Endodermal cell (in vitro differentiated cells): ENCODE measurements at regions not wholly inside any gene's neighbourhood (a gene's known extent, or its start where the extent isn't known, plus 50 kb on each side); places are given as distances from the start of the nearest gene placed in this dataset.

Experiments used
- DNase-seq: peaks from one replicate; pipeline ENCODE4 v3.0.0-alpha.2; 2017
- H3K27ac ChIP-seq: 2 replicates; pipeline ENCODE4 v1.5.1; 2013; ENCODE audit warnings: mild to moderate bottlenecking, low read depth, low read length, moderate library complexity
- H3K27me3 ChIP-seq: 2 replicates; pipeline ENCODE4 v1.6.1; 2013; ENCODE audit warnings: mild to moderate bottlenecking, low read length, moderate library complexity; ENCODE audit not compliant: insufficient read depth, control insufficient read depth, poor library complexity, severe bottlenecking
- H3K36me3 ChIP-seq: 2 replicates; pipeline ENCODE4 v1.7.0; 2013; ENCODE audit warnings: mild to moderate bottlenecking, low read length, moderate library complexity; ENCODE audit not compliant: control insufficient read depth, insufficient read depth
- H3K4me1 ChIP-seq: one replicate; pipeline ENCODE4 v1.7.0; 2013; ENCODE audit warnings: low read length; ENCODE audit not compliant: control insufficient read depth, insufficient read depth
- H3K4me3 ChIP-seq: 2 replicates; pipeline ENCODE4 v1.5.1; 2013; ENCODE audit warnings: mild to moderate bottlenecking, low read length, moderate library complexity
- H3K9ac ChIP-seq: 2 replicates; pipeline ENCODE4 v1.6.1; 2013; ENCODE audit warnings: mild to moderate bottlenecking, low read length, moderate library complexity; ENCODE audit not compliant: poor library complexity, severe bottlenecking; ENCODE audit errors: extremely low read depth
- H3K9me3 ChIP-seq: 2 replicates; pipeline ENCODE4 v1.6.1; 2013; ENCODE audit warnings: mild to moderate bottlenecking, low read length, moderate library complexity; ENCODE audit not compliant: control insufficient read depth
- H3K27ac Mint-ChIP-seq: 2 replicates; pipeline ENCODE4 v1.8.0; 2020; ENCODE audit warnings: mixed read lengths
- H3K27me3 Mint-ChIP-seq: 2 replicates; pipeline ENCODE4 v1.8.0; 2021; ENCODE audit warnings: mild to moderate bottlenecking, mixed read lengths; ENCODE audit not compliant: insufficient read depth
- H3K36me3 Mint-ChIP-seq: 2 replicates; pipeline ENCODE4 v1.8.0; 2020; ENCODE audit warnings: low read depth, mixed read lengths
- H3K4me1 Mint-ChIP-seq: 2 replicates; pipeline ENCODE4 v1.8.0; 2020; ENCODE audit warnings: mixed read lengths
- H3K4me3 Mint-ChIP-seq: 2 replicates; pipeline ENCODE4 v1.8.0; 2020; ENCODE audit warnings: mild to moderate bottlenecking, moderate library complexity, mixed read lengths
- H3K9me3 Mint-ChIP-seq: 2 replicates; pipeline ENCODE4 v1.8.0; 2020; ENCODE audit warnings: mild to moderate bottlenecking, mixed read lengths
- CTCF ChIP-seq: fragments of 200-600 bp; sonication (generic); conservative IDR thresholded peaks from 2 replicates; pipeline ENCODE4 v1.5.0; 2021; ENCODE audit warnings: antibody characterized with exemption, mild to moderate bottlenecking
- WGBS, 2 experiments: methylation state at CpG; one replicate each; pipeline versions ENCODE4 v1.1.5 to v1.1.7; 2013; ENCODE audit warnings: missing lambda C conversion rate in 2 of 2, mixed read lengths in 1 of 2; ENCODE audit not compliant: insufficient coverage in 1 of 2, insufficient read length in 1 of 2; 5-methylcytosine and 5-hydroxymethylcytosine counted together

GRCh38 chr3:124300416-124300815, 308.5 kb upstream of the ROPN1 start:
- H3K9me3 Mint-ChIP-seq = peaks cover 1% of the 10 kb centered on the region
- no peaks in the 10 kb centered on the region for H3K4me1 Mint-ChIP-seq
- Histone ChIP-seq H3K36me3 (no peaks in the 10 kb centered on the region), H3K27ac (no peak overlapping the region), H3K9ac (no peak overlapping the region), H3K4me3 (no peak overlapping the region), H3K9me3 (no peaks in the 10 kb centered on the region), H3K27me3 (no peaks in the 10 kb centered on the region), H3K4me1 (peaks cover 3% of the 10 kb centered on the region)
- H3K36me3 Mint-ChIP-seq = no peaks in the 10 kb centered on the region
- no peak overlapping the region for H3K27ac Mint-ChIP-seq
- H3K4me3 Mint-ChIP-seq = no peak overlapping the region
- no peak for DNase-seq
- TF ChIP-seq CTCF = no peak
- H3K27me3 Mint-ChIP-seq = peaks cover 6% of the 10 kb centered on the region
- WGBS, 2 experiments = 90 to 92% methylated on average over 4 of the region's 4 CpGs

- Histone ChIP-seq H3K4me1 (peaks cover 3% of the 10 kb centered on the region), H3K9ac (no peak overlapping the region)
- no peak overlapping the region for H3K4me3 Mint-ChIP-seq
These were observed 311.5 kb upstream of the ROPN1 start for GRCh38 chr3:124303305-124303910.

GRCh38 chr3:124306665-124307064, 314.7 kb upstream of the ROPN1 start:
- Histone ChIP-seq H3K27me3 (no peaks in the 10 kb centered on the region), H3K9me3 (peaks cover 17% of the 10 kb centered on the region), H3K27ac (no peak overlapping the region), H3K9ac (no peak overlapping the region), H3K4me1 (no peaks in the 10 kb centered on the region), H3K4me3 (no peak overlapping the region), H3K36me3 (no peaks in the 10 kb centered on the region)
- no peaks in the 10 kb centered on the region for H3K4me1 Mint-ChIP-seq
- H3K4me3 Mint-ChIP-seq = no peak overlapping the region
- peaks cover 17% of the 10 kb centered on the region for H3K9me3 Mint-ChIP-seq
- H3K36me3 Mint-ChIP-seq = no peaks in the 10 kb centered on the region
- TF ChIP-seq CTCF = no peak
- no peaks in the 10 kb centered on the region for H3K27me3 Mint-ChIP-seq
- no peak overlapping the region for H3K27ac Mint-ChIP-seq
- DNase-seq = no peak

More at GRCh38 chr3:124303305-124303910, 311.5 kb upstream of the ROPN1 start:
- no peak overlapping the region for H3K4me3 ChIP-seq
- Mint-ChIP-seq H3K9me3 (peaks cover 17% of the 10 kb centered on the region), H3K27me3 (no peaks in the 10 kb centered on the region), H3K36me3 (no peaks in the 10 kb centered on the region), H3K27ac (no peak overlapping the region), H3K4me1 (no peaks in the 10 kb centered on the region)
- no peak for DNase-seq
- no peak for TF ChIP-seq CTCF
- no peak overlapping the region for H3K27ac ChIP-seq
- no peaks in the 10 kb centered on the region for H3K36me3 ChIP-seq
- peaks cover 17% of the 10 kb centered on the region for H3K9me3 ChIP-seq
- 93 to 100% methylated on average over 2 to 5 of the region's 5 CpGs for WGBS, 2 experiments
- H3K27me3 ChIP-seq = no peaks in the 10 kb centered on the region
